Right renal pelvis (tissue), 4 donors: ENCODE measurements at regions not wholly inside any gene's neighbourhood (a gene's known extent, or its start where the extent isn't known, plus 50 kb on each side); places are given as distances from the start of the nearest gene placed in this dataset.

ENCODE experiments used
- DNase-seq, 4 donors: peaks; one replicate each; pipeline ENCODE4 v3.0.0-alpha.2; 2013; ENCODE audit warnings: low read depth in 4 of 4, low spot score in 3 of 4, missing footprints in 1 of 4

GRCh38 chr4:96887857-96888256 lies 1048.0 kb downstream of the PDHA2 start:
- no peak for DNase-seq

- no peak for DNase-seq
Measured at GRCh38 chr4:96894621-96895020, 1054.7 kb downstream of the PDHA2 start.

GRCh38 chr4:96895826-96896225 lies 1055.9 kb downstream of the PDHA2 start:
- DNase-seq: no peak

GRCh38 chr4:96912716-96913115 lies 1072.8 kb downstream of the PDHA2 start:
- DNase-seq: no peak

- DNase-seq: no peak
Measured at GRCh38 chr4:96913441-96914080, 1073.7 kb downstream of the PDHA2 start.

- DNase-seq: no peak
Measured at GRCh38 chr4:96916711-96917110, 1076.8 kb downstream of the PDHA2 start.

- no peak for DNase-seq
Measured at GRCh38 chr4:96936886-96937285, 1097.0 kb downstream of the PDHA2 start.

GRCh38 chr4:96946552-96946951 lies 1106.7 kb downstream of the PDHA2 start:
- DNase-seq: no peak

GRCh38 chr4:96952610-96953009 lies 1112.7 kb downstream of the PDHA2 start:
- DNase-seq: no peak

GRCh38 chr4:96955226-96955625 lies 1115.3 kb downstream of the PDHA2 start:
- no peak for DNase-seq

- DNase-seq: no peak
Measured at GRCh38 chr4:96955691-96956090, 1115.8 kb downstream of the PDHA2 start.

GRCh38 chr4:96969455-96969854 lies 1129.6 kb downstream of the PDHA2 start:
- no peak for DNase-seq

GRCh38 chr4:96972920-96973319 lies 1133.0 kb downstream of the PDHA2 start:
- no peak for DNase-seq

GRCh38 chr4:96974295-96974694 lies 1134.4 kb downstream of the PDHA2 start:
- DNase-seq: no peak

GRCh38 chr4:96983830-96984229 lies 1143.9 kb downstream of the PDHA2 start:
- no peak for DNase-seq

GRCh38 chr4:96986816-96987215 lies 1146.9 kb downstream of the PDHA2 start:
- no peak for DNase-seq

GRCh38 chr4:96991083-96991482 lies 1151.2 kb downstream of the PDHA2 start:
- no peak for DNase-seq

- DNase-seq: no peak
Measured at GRCh38 chr4:96992443-96992842, 1150.8 kb downstream of the STPG2 start.

- no peak for DNase-seq
Measured at GRCh38 chr4:96993560-96993959, 1149.7 kb downstream of the STPG2 start.

- DNase-seq: no peak
Measured at GRCh38 chr4:97003715-97004114, 1139.6 kb downstream of the STPG2 start.

GRCh38 chr4:97013309-97013708 lies 1130.0 kb downstream of the STPG2 start:
- no peak for DNase-seq

GRCh38 chr4:97013711-97014110 lies 1129.6 kb downstream of the STPG2 start:
- peak in 1 of 4 donors; percentile 22 for DNase-seq

- DNase-seq: no peak
Measured at GRCh38 chr4:97015301-97015700, 1128.0 kb downstream of the STPG2 start.
